H1 (cell line): ENCODE measurements at regions not wholly inside any gene's neighbourhood (a gene's known extent, or its start where the extent isn't known, plus 50 kb on each side); places are given as distances from the start of the nearest gene placed in this dataset.

Experiments used
- CTCF ChIA-PET: fragments of 300-600 bp; sonication (Branson Sonifier 250); formaldehyde crosslinking; loops from one replicate; lab custom pipeline; 2021; ENCODE audit not compliant: partially characterized antibody; lab: Charles Lee
- POLR2A ChIA-PET: fragments of 300-600 bp; sonication (Branson Sonifier 250); formaldehyde crosslinking; loops from one replicate; lab custom pipeline; 2021; ENCODE audit warnings: inconsistent platforms; ENCODE audit not compliant: partially characterized antibody; lab: Charles Lee
- DNase-seq, 2 experiments: peaks; one replicate each; pipeline versions ENCODE4 v3.0.0 to v3.0.0-alpha.2; 2010 to 2022; ENCODE audit warnings: low spot score in 2 of 2, low read depth in 1 of 2, mixed read lengths in 1 of 2
- FAIRE-seq: peaks from 2 replicates; lab custom pipeline; 2011; peaks lifted over from hg19 to GRCh38; lab: Jason Lieb, UNC
- H2AFZ ChIP-seq: 2 replicates; pipeline ENCODE4 v1.8.1; 2012; ENCODE audit warnings: low read length, inconsistent platforms
- H2AK5ac ChIP-seq: 2 replicates; pipeline ENCODE4 v1.6.1; 2013; ENCODE audit warnings: low read depth, low read length
- H2BK120ac ChIP-seq: replicated peaks from 2 replicates; pipeline ENCODE3; 2013; ENCODE audit warnings: low read depth, low read length, inconsistent platforms
- H2BK12ac ChIP-seq: 2 replicates; pipeline ENCODE4 v1.6.1; 2013; ENCODE audit warnings: low read depth, low read length
- H2BK15ac ChIP-seq: 2 replicates; pipeline ENCODE4 v1.6.1; 2013; ENCODE audit warnings: low read length
- H2BK20ac ChIP-seq: 2 replicates; pipeline ENCODE4 v1.6.1; 2013; ENCODE audit warnings: low read length
- H2BK5ac ChIP-seq: 2 replicates; pipeline ENCODE4 v1.6.1; 2013; ENCODE audit warnings: low read depth, low read length
- H3K14ac ChIP-seq: 2 replicates; pipeline ENCODE4 v1.6.1; 2013; ENCODE audit warnings: inconsistent platforms; ENCODE audit not compliant: insufficient read length
- H3K18ac ChIP-seq: 2 replicates; pipeline ENCODE4 v1.6.1; 2013; ENCODE audit warnings: low read length; ENCODE audit errors: extremely low read depth
- H3K23ac ChIP-seq: 2 replicates; pipeline ENCODE4 v1.6.1; 2013; ENCODE audit warnings: inconsistent platforms; ENCODE audit not compliant: insufficient read length
- H3K23me2 ChIP-seq: 2 replicates; pipeline ENCODE4 v1.6.1; 2013; ENCODE audit warnings: low read depth, low read length
- H3K27ac ChIP-seq: 2 replicates; pipeline ENCODE4 v1.6.1; 2011; ENCODE audit warnings: low read depth, low read length, inconsistent platforms
- H3K27me3 ChIP-seq, 4 experiments: replicated peaks in 1 of 4; 1 replicate in 1 of 4; 2 replicates in 3 of 4; pipeline versions ENCODE4 v1.6.1 to v1.8.1; 2011 to 2013; ENCODE audit warnings: low read length in 3 of 4, mild to moderate bottlenecking in 3 of 4, inconsistent platforms in 2 of 4, mixed read lengths in 2 of 4, moderate library complexity in 1 of 4; ENCODE audit not compliant: control insufficient read depth in 3 of 4, insufficient read depth in 3 of 4; ENCODE audit errors: extremely low read depth in 1 of 4
- H3K36me3 ChIP-seq, 4 experiments: 2 replicates each; pipeline versions ENCODE4 v1.6.1 to v1.8.1; 2011 to 2013; ENCODE audit warnings: mild to moderate bottlenecking in 4 of 4, low read length in 3 of 4, moderate library complexity in 2 of 4, control low read depth in 1 of 4, inconsistent platforms in 1 of 4; ENCODE audit not compliant: insufficient read depth in 4 of 4, control insufficient read depth in 2 of 4
- H3K4ac ChIP-seq: replicated peaks from 2 replicates; pipeline ENCODE3; 2013; ENCODE audit warnings: low read length, low read depth, mixed read lengths, inconsistent platforms; ENCODE audit not compliant: insufficient read length
- H3K4me1 ChIP-seq, 4 experiments: replicated peaks in 1 of 4; 1 replicate in 1 of 4; 2 replicates in 3 of 4; pipeline versions ENCODE4 v1.6.1 to v1.8.1; 2011 to 2013; ENCODE audit warnings: low read length in 3 of 4, inconsistent platforms in 2 of 4, mixed read lengths in 1 of 4; ENCODE audit not compliant: insufficient read depth in 4 of 4, control insufficient read depth in 3 of 4
- H3K4me2 ChIP-seq, 2 experiments: 2 replicates each; pipeline versions ENCODE4 v1.6.1 to v1.8.1; 2011 to 2013; ENCODE audit warnings: low read depth in 2 of 2, low read length in 2 of 2, control low read depth in 1 of 2, inconsistent platforms in 1 of 2, mild to moderate bottlenecking in 1 of 2; ENCODE audit not compliant: insufficient read depth in 1 of 2
- H3K4me3 ChIP-seq, 4 experiments: fragments of 200-600, 300-600 bp in 1 of 4; sonication (generic), shearing (Covaris generic), sonication (Bioruptor Twin) in 1 of 4; 2 replicates each; pipeline versions ENCODE4 v1.5.1 to v1.8.1; 2011 to 2016; ENCODE audit warnings: low read length in 4 of 4, low read depth in 3 of 4, control low read depth in 2 of 4, inconsistent platforms in 2 of 4, mild to moderate bottlenecking in 2 of 4, mixed read lengths in 1 of 4, moderate library complexity in 1 of 4; ENCODE audit not compliant: insufficient read depth in 2 of 4; ENCODE audit errors: extremely low read depth in 1 of 4
- H3K56ac ChIP-seq: replicated peaks from 2 replicates; pipeline ENCODE3; 2013; ENCODE audit warnings: low read depth, mild to moderate bottlenecking, mixed read lengths, low read length, inconsistent platforms; ENCODE audit not compliant: insufficient read length
- H3K79me1 ChIP-seq: 2 replicates; pipeline ENCODE4 v1.6.1; 2013; ENCODE audit warnings: low read depth, low read length, control low read depth
- H3K79me2 ChIP-seq, 2 experiments: 2 replicates each; pipeline versions ENCODE4 v1.6.1 to v1.8.1; 2012 to 2013; ENCODE audit warnings: low read length in 2 of 2, mild to moderate bottlenecking in 2 of 2, inconsistent platforms in 1 of 2; ENCODE audit not compliant: insufficient read depth in 2 of 2, control insufficient read depth in 1 of 2
- H3K9ac ChIP-seq, 4 experiments: replicated peaks in 1 of 4; 1 replicate in 1 of 4; 2 replicates in 3 of 4; pipeline versions ENCODE4 v1.6.1 to v1.8.1; 2011 to 2013; ENCODE audit warnings: low read depth in 3 of 4, low read length in 3 of 4, control low read depth in 2 of 4, mild to moderate bottlenecking in 2 of 4, moderate library complexity in 2 of 4, inconsistent platforms in 1 of 4; ENCODE audit errors: extremely low read depth in 1 of 4
- H3K9me3 ChIP-seq, 2 experiments: 2 replicates each; pipeline versions ENCODE4 v1.6.1 to v1.8.1; 2012 to 2013; ENCODE audit warnings: mild to moderate bottlenecking in 2 of 2, moderate library complexity in 2 of 2, control low read depth in 1 of 2, inconsistent platforms in 1 of 2, low read depth in 1 of 2, low read length in 1 of 2, mixed read lengths in 1 of 2; ENCODE audit not compliant: insufficient read depth in 2 of 2
- H4K20me1 ChIP-seq, 2 experiments: replicated peaks in 1 of 2; 2 replicates each; pipeline versions ENCODE3 to v1.8.1; 2011 to 2013; ENCODE audit warnings: inconsistent platforms in 2 of 2, low read length in 2 of 2, mild to moderate bottlenecking in 1 of 2; ENCODE audit not compliant: insufficient read depth in 2 of 2, control insufficient read depth in 1 of 2
- H4K5ac ChIP-seq: 2 replicates; pipeline ENCODE4 v1.6.1; 2013; ENCODE audit warnings: low read length, low read depth, mixed read lengths, inconsistent platforms; ENCODE audit not compliant: insufficient read length
- H4K8ac ChIP-seq: 2 replicates; pipeline ENCODE4 v1.8.0; 2013; ENCODE audit warnings: mild to moderate bottlenecking, moderate library complexity, low read length, inconsistent platforms; ENCODE audit not compliant: insufficient read depth; ENCODE audit errors: extremely low read depth
- H4K91ac ChIP-seq: replicated peaks from 2 replicates; pipeline ENCODE3; 2013; ENCODE audit warnings: low read length, mixed read lengths, inconsistent platforms; ENCODE audit not compliant: insufficient read length
- CHD1 ChIP-seq: IDR thresholded peaks from 2 replicates; pipeline ENCODE4 v1.6.1; 2012; ENCODE audit warnings: low read depth, low read length, improper control_type of control experiment
- HDAC2 ChIP-seq, 2 experiments: fragments of 300-600 bp in 1 of 2; sonication (generic) in 1 of 2; IDR thresholded peaks; 2 replicates each; pipeline ENCODE4 v1.6.1; 2011 to 2012; ENCODE audit warnings: low read depth in 2 of 2, low read length in 2 of 2, mild to moderate bottlenecking in 2 of 2, moderate library complexity in 2 of 2, borderline replicate concordance in 1 of 2, inconsistent platforms in 1 of 2
- SP4 ChIP-seq: IDR thresholded peaks from 2 replicates; pipeline ENCODE4 v1.6.1; 2012; ENCODE audit warnings: low read length, inconsistent platforms
- WGBS, 2 experiments: shearing (Covaris generic) in 1 of 2; methylation state at CpG; one replicate each; pipeline versions ENCODE4 v1.1.6 to v1.1.7; 2013 to 2015; ENCODE audit warnings: low lambda C conversion rate in 2 of 2, mixed read lengths in 2 of 2, inconsistent platforms in 1 of 2, low coverage in 1 of 2, missing lambda C conversion rate in 1 of 2; ENCODE audit not compliant: insufficient replicate concordance in 2 of 2, insufficient coverage in 1 of 2, insufficient read length in 1 of 2; ENCODE audit errors: extremely low coverage in 1 of 2, missing lambda C conversion rate in 1 of 2; 5-methylcytosine and 5-hydroxymethylcytosine counted together

GRCh38 chr1:57696904-57697303 is 273.0 kb upstream of the DAB1 start:
- Histone ChIP-seq H3K14ac (no peak overlapping the region), H4K8ac (no peak overlapping the region), H3K18ac (no peak overlapping the region), H2BK20ac (no peak overlapping the region), H3K9me3 (peaks cover 10 to 11% of the 10 kb centered on the region in 2 experiments), H3K9ac (no peak overlapping the region), H3K4me1 (no peaks in the 10 kb centered on the region), H3K27me3 (no peaks in the 10 kb centered on the region), H2BK5ac (no peak overlapping the region), H2BK12ac (no peak overlapping the region), H3K27ac (no peak overlapping the region), H2AFZ (no peak overlapping the region), H3K79me2 (no peaks in the 10 kb centered on the region), H3K79me1 (no peaks in the 10 kb centered on the region), H3K23me2 (no peaks in the 10 kb centered on the region), H3K4me2 (no peak overlapping the region), H3K4ac (no peak overlapping the region), H3K23ac (no peak overlapping the region), H3K36me3 (no peaks in the 10 kb centered on the region), H4K91ac (no peak overlapping the region), H3K56ac (no peak overlapping the region), H2BK15ac (no peak overlapping the region), H3K4me3 (no peak overlapping the region), H4K20me1 (no peaks in the 10 kb centered on the region), H4K5ac (no peak overlapping the region), H2BK120ac (no peak overlapping the region), H2AK5ac (no peak overlapping the region)
- ChIA-PET POLR2A (no interaction called here), CTCF (interaction anchor here (0.6 to 1.2 kb wide), 7 partner anchors 9 to 458 kb away, joined by 3 read pairs; partner anchors contain the start of gene DAB1)
- 92% methylated on average over 1 of the region's 1 CpG; no CpG with 5 or more reads in 1 of the 2 experiments for WGBS, 2 experiments
- DNase-seq (no peak), FAIRE-seq (no peak)
- TF ChIP-seq CHD1 (no peak), SP4 (no peak), HDAC2 (IDR thresholded peaks at IDR 0.05; ENCODE audit: borderline replicate concordance in 1 of 2, low read depth in 2 of 2, low read length in 2 of 2) (no peak)
